A549 (cell line): ENCODE measurements at regions not wholly inside any gene's neighbourhood (a gene's known extent, or its start where the extent isn't known, plus 50 kb on each side); places are given as distances from the start of the nearest gene placed in this dataset.

Experiments
- CTCF ChIP-seq: fragments of >200 bp; sonication (Bioruptor Twin); formaldehyde crosslinking; IDR thresholded peaks from 3 replicates; pipeline ENCODE4 v1.5.1; 2016
- TP53 ChIP-seq: fragments of 250-450 bp; sonication (Bioruptor Pico); IDR thresholded peaks from 2 replicates; pipeline ENCODE4 v1.5.0; 2021; ENCODE audit warnings: mild to moderate bottlenecking, moderate library complexity

DNA sequence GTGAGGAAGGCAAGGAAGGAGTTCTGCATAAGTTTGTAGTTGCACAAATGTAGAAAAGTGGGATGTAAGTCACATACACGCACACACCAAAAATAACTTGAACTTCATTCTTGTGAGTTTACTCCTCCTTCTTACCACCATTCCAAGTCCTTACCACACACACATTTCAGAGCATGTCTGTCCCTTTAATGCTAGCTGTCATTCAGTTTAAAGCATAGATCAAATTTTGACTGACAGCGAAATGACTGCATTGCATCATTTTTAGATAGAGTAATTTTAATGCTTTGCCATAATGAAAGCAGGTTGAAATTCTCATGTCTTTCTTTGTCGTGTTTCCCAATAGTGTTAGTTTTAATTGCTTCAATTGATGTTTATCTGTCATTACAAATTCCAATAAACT is 629.6 kb upstream of the HTR2C start:
- TF ChIP-seq TP53 (CRISPR knock-in tag) (no peak), CTCF (no peak)
